Fibroblast of lung (primary cell): ENCODE measurements at regions not wholly inside any gene's neighbourhood (a gene's known extent, or its start where the extent isn't known, plus 50 kb on each side); places are given as distances from the start of the nearest gene placed in this dataset.

Experiments
- CTCF ChIP-seq, 2 donors: IDR thresholded peaks in 1 of 2; conservative IDR thresholded peaks in 1 of 2; 1 replicate in 1 of 2; 2 replicates in 1 of 2; pipeline ENCODE4 v1.5.1; 2011 to 2012; ENCODE audit warnings: low read length in 2 of 2, control low read depth in 1 of 2, inconsistent platforms in 1 of 2, low read depth in 1 of 2, mild to moderate bottlenecking in 1 of 2
- EZH2 ChIP-seq: IDR thresholded peaks from 2 replicates; pipeline ENCODE4 v1.5.1; 2012; ENCODE audit warnings: low read length, control low read depth, mild to moderate bottlenecking; ENCODE audit errors: missing control alignments

GRCh38 chr5:107257885-107258520 is 412.7 kb downstream of the EFNA5 start:
- TF ChIP-seq CTCF (conservative IDR thresholded peaks at IDR 0.05 in 1 of 2, IDR thresholded peaks at IDR 0.05 in 1 of 2; ENCODE audit: low read depth in 1 of 2, low read length in 2 of 2): no peak
- TF ChIP-seq EZH2: no peak
